Amniotic stem cell (primary cell): ENCODE measurements at regions not wholly inside any gene's neighbourhood (a gene's known extent, or its start where the extent isn't known, plus 50 kb on each side); places are given as distances from the start of the nearest gene placed in this dataset.
"Not testable (repeated sequence)": the region's sequence is repeated elsewhere in the genome, so short reads cannot be mapped to it uniquely, and the experiment has no call there.

Source experiments
- DNase-seq: peaks from one replicate; lab custom pipeline; 2025; lab: John Stamatoyannopoulos, UW

GRCh38 chr14:39668449-39668848 lies 236.2 kb upstream of the FBXO33 start:
- DNase-seq: no peak

- DNase-seq: no peak
Measured at GRCh38 chr14:39666386-39666785, 234.2 kb upstream of the FBXO33 start.

GRCh38 chr14:39665075-39665475 lies 232.8 kb upstream of the FBXO33 start:
- no peak for DNase-seq

- no peak for DNase-seq
Measured at GRCh38 chr14:39664646-39665045, 232.4 kb upstream of the FBXO33 start.

DNA sequence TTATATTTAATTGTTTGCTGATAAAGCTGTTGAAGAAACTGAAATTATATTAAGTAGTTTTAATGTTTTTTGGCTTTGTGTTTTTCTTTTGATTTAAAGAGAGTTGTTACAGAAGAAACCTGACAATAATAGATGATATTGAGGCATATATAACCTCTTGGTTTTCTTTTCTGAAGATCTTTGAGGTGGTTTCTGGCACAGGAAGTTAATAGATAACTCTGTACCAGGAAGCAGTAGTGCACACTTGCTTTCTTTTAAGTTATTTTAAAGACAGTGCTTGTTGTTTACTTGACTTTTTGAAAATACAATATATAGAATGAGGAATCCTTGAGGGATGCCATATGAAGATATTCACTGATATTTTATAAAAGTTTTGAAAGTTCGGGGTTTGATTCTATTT lies 209.0 kb upstream of the FBXO33 start:
- DNase-seq: no peak

- DNase-seq: not testable (repeated sequence)
Measured at GRCh38 chr14:39639009-39639408, 206.8 kb upstream of the FBXO33 start.

DNA sequence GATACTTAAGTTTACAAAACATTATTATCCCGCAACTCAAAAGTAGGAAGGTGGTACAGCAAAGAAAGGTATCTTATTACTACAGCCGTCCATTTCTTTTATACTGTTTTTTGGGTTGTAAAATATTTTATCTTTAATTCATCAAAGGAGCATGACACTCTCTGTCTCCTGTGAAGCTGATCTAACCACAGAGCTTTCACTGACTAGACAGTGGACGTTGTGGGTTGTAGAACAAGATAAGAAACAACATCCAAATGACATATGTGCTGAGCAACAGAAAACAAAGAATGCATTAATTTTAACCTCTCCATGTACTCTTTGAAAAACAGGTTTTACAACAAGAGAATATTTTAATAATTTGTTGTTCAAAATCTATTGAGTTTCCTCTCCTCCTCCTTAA lies 195.9 kb upstream of the FBXO33 start:
- no peak for DNase-seq

DNA sequence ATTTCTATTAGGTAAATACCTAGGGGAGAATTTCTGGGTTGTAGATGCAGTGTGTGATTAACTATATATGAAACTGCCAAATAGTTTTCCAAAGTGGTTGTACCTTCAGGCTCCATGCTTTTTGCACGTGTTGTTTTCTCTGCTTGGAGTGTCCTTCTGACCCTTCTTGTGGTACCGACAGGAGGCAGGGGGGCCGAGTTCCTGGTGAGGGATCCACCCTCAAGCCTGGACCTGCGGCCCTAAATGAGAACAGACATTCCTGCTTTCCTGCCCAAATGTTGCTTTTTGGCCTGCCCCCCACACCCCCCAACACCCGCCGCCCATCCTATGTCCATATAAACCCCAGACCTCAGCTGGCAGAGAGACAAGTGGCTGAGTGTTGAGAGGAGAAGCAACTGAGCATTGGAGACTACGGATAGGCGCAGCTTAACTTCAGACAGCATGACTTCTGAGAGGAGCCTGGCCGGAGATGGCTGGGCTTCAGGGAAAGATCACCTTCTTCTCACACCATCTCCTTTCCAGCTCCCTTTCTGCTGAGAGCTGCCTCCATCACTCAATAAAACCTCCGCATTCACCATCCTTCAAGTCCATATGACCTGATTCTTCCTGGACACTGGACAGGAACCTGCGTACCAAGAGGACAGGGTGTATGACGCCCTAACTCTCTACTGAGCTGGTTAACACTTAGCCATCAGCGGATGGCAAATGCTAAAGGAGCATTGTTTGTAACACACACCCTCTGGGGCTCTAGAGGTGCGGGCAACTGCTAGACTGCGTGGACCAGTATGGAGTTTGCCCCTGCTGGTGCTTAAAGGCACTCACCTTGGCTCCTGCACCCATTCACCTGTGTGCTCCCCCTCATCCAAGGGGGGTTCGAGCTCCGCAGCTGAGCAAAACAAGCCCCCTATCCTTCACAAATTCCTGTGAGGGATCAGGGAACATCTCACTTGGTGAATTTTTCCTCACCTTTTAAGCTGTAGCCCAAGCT lies 194.7 kb upstream of the FBXO33 start:
- DNase-seq: no peak

GRCh38 chr14:39621678-39622077 lies 189.4 kb upstream of the FBXO33 start:
- DNase-seq: no peak

GRCh38 chr14:39621223-39621622 lies 189.0 kb upstream of the FBXO33 start:
- no peak for DNase-seq

DNA sequence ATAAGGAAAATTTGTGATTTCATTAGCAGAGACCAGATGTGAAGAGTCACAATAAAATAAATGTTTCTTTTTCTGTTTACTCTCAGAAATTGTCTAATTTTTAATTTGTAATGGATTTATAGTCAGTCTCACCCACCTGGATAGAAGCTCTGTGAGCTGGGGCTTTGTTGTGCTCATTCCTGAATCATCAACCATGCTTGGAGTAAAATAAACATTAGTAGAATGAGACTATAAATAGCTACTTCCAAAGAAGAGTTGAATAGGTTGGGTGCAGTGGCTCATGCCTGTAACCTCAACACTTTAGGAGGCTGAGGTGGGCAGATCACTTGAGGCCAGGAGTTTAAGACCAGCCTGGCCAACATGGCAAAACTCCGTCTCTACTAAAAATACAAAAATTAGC lies 185.3 kb upstream of the FBXO33 start:
- no peak for DNase-seq

- DNase-seq: no peak
Measured at GRCh38 chr14:39615352-39615751, 183.1 kb upstream of the FBXO33 start.

- no peak for DNase-seq
Measured at GRCh38 chr14:39614297-39614923, 182.2 kb upstream of the FBXO33 start.

GRCh38 chr14:39609119-39609518 lies 176.9 kb upstream of the FBXO33 start:
- no peak for DNase-seq

DNA sequence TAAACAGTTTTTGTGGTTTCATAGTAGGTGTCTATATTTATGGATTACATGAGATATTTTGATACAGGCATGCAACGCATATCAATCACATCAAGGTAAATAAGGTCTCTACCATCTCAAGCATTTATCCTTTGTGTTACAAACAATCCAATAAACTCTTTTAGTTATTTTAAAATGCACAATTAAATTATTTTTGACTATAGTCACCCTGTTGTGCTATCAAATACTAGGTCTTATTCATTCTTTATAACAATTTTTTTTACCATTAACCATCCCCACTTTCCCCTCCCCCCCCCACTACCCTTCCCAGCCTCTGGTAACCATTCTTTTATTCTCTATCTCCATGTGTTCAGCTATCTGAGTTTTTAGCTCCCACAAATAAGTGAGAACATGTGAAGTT lies 175.7 kb upstream of the FBXO33 start:
- no peak for DNase-seq

DNA sequence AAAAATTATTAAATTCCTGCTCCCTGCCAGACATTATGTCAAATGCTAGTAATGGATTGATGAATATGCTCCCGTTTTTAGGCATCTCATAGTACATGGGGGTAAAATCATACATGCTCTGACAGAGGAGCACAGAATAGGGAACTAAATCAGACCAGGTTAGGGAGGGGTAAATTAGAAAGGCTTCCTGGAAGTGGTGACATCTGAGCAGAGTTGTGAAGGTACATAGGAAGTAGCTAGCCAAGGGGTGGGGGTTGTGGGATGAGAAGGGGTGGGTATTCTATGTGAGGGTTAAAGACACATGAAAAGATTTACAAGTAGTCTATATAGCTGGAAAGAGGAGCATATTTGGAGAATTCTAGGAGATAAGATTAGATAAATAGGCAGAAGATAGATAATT lies 171.7 kb upstream of the FBXO33 start:
- DNase-seq: no peak

DNA sequence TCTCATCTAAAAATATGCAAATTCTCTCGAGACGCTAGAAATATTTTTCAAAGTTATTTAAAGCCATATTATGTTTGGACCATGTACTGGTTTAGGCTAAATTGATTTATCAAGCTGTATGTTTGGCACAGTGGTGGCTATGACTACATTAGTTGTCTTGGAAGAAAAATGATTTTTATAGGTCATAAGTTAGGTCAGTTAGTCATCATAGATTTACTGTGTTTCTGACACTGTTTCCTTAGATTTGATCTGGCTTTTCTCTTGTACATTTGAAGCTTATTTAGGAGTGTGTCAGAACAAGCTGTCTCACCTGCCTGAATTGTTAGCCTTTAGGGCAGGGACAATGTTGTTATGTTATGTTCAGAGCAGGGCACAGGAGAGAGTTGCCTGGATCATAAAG lies 161.1 kb upstream of the FBXO33 start:
- DNase-seq: no peak

- DNase-seq: no peak
Measured at GRCh38 chr14:39592116-39592789, 160.0 kb upstream of the FBXO33 start.

GRCh38 chr14:39589882-39590281 lies 157.6 kb upstream of the FBXO33 start:
- not testable (repeated sequence) for DNase-seq

GRCh38 chr14:39582028-39582654 lies 149.9 kb upstream of the FBXO33 start:
- no peak for DNase-seq

- no peak for DNase-seq
Measured at GRCh38 chr14:39581474-39581873, 149.2 kb upstream of the FBXO33 start.

DNA sequence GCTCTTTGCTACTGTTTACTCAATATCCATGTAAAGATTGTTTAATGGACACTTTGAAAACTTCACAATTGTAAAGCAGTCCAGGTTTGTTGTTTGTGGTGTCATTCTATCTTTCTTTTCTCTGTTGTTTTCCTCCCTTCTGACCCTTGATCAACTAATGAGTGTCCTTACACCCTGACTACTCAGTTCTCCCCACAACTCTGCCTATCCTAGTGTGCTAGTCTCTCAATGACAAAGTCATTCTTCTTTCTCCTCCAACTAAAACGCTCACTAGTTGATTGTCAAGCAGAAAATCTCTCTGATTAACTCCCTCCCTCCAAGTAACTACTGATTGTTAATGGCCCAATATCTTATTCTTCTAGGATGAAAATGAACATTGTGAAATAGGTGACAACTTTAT lies 148.5 kb upstream of the FBXO33 start:
- DNase-seq: no peak
